SIG-M5 (cell line): ENCODE measurements at regions not wholly inside any gene's neighbourhood (a gene's known extent, or its start where the extent isn't known, plus 50 kb on each side); places are given as distances from the start of the nearest gene placed in this dataset.

Experiments
- DNase-seq: peaks from one replicate; lab custom pipeline; 2025; lab: John Stamatoyannopoulos, UW

DNA sequence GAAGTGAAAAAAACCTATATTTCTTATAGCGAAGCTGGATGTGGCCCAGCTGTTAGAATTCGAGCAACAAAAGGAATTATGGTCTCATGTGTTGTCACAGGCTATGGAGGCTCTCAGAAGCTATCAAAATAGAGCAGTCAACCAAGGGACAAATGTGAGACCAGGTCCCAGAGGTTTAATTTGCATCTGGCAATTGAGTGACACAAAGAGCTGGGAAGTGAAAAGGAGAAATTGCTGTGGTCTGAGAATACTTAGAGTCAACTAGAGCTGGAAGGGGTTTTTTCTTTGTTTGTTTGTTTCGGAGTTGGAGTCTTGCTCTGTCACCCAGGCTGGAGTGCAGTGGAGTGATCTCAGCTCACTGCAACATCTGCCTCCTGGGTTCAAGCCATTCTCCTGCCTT, 61.3 kb upstream of the SMAD3 start:
- no peak for DNase-seq

DNA sequence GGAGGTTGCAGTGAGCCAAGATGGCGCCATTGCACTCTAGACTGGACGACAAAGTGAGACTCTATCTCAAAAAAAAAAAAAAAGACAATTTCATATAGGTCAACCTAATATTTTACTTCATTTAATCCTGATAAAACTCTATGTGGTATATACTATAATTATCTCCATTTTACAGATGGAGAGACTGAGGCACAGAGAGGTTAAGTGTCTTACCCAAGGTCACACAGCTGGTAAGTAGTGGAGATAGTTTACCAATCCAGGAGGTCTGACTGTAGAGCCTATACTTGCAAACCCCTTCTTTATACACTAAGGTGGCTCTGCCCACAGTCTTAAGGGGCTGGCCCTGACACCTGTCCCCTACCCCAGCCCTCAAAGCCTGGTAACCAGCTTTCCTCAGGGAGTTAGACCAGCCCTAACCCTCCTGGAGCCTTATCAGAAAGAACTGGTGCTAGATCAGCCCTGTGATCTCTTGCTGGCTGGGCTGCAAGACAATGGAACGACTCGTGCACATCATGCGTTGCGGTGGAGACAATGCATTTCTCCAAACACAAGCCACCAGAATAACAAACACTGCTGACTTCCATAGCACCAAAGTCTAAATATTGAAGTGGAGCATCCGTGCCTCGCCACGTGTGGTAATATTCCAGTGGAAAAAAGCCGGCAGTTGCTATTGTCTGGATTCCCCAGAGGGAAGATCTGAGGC, 60.0 kb upstream of the SMAD3 start:
- DNase-seq, result no peak

DNA sequence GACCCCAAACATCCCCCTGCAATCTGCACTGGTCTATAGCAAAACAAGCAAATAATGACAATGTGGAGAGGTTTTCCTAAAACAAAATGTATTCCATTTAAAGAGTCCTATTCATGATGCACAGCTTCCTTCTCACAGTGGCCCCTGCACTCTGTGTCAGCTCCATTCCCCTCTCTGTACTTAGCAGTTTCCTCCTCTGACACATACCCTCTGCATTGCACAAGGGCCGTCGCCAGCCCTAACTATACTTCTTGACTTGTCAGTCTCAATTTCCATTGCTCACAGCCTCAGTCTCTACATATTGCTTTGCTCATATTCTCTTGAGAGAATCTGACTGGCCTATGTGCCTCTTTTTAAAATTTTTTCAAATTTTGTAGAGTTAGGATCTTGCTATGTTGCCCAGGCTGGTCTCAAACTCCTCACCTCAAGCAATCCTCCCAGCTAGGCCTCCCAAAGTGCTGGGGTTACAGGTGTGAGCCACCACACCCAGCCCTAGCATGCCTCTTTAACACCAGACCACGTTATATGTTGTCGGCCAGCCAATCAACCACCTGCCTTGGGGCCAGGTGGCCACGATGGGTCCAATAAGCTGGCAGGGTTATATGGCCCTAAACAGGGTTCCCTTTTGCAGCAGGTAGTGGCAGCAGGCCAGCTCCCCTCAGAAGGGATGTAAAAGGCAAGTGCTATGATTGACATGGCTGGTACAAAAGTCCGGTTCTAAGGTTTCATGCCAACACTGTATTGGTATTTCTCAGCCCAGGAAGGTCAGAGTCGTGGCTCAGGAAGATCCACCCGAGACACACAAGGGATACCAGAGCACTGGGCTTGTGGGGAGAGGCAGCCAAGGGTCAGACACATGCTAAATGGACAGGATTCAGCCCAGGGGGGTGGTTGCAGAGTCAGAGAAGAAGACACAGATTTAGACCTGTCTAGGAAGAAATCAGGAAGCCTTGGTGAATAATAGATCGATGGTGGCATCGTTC, 59.0 kb upstream of the SMAD3 start:
- DNase-seq, result no peak

DNA sequence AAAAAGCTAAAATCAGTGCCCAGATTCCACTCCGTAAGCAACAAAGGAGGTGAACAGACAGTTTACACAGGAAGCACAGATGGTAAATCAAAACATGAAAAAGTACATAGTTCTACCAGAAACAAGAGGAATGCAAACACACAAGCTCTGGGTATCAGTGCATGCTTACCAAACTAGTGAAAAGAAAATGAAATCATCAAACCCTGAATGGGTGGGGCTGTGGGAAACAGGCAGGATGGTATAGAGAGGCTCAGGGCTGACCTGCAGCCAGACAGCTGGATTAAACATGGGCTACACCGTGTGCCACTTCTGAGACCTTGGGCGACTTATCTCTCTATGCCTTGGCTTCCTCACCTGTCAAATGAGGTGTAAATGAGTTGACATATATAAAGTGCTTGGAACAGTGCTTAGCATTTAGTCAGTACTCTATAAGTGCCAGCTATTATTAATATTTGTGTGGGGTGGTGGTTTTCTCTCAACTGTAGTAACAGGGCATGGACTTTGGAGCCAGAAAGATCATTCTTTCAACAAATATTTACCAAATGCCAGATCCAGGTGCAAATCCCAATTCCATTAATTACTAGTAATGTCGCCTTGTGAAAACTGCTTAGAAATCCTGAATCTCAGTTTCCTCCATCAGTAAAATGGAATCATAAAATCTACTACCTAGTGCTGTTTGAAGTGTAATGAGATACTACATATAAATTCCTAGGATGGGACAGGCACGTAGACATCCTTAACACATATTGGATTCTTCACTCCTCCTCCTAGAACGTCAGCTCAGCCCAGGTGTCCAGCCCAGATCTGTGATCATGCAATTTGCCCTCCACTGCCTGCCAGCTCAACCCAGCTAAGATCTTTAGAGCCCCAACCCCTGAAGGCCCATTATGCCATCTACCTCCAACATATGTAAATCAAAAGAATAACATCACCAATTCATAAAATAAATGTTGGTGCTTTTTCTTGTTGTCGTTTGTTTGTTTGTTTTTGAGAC, 55.5 kb upstream of the SMAD3 start:
- DNase-seq, result no peak

DNA sequence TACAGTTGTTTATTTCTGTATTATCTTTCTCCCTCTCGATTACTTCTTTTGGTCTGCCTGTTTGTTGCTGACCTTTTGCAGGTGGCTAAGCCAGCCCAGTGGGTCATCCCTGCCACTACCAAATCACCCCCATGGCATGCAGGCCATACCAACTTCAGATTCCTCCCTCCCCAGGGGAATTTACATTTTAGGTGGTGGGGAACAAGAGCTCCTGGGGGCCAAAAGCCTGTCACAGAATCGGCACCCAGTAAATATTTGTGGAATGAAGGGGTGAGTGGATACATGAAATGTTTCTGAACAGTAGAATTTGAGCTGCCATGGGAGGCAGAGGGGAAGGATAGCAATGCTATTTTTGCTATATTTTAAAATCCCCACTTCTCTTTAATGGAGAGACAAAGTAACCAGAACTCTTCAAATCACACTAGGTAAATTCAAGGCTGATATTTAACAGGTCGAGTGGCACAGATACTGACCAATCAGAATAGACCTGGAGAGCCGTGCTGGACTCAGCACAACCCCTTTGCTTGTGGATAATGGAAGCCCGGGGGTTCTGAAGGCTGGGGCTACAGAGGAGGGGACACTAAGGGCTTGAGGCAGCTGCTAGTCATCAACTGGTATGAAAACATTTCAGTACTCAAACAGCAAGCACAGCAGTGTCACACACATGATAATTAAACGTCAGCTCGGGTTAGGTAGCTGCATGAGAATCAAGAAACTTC, 54.3 kb upstream of the SMAD3 start:
- DNase-seq, result no peak

DNA sequence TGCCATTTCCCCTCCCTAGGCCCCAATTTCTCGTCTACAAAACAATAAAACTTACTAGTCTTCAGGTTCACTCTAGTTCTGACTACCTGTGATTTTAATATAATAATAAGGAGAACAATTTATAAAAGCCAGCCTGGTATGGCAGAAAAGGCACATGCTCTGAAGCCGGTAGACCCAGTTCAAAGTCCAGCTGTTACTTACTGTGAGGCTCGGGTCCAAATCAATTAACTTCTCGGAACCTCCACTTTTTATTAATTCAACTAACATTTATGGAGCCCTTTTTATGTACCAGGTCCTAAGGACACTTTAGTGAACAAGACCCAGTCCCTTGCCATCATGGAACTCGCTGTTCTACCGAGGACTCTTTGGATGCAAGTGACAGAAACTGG, 53.8 kb upstream of the SMAD3 start:
- no peak for DNase-seq

DNA sequence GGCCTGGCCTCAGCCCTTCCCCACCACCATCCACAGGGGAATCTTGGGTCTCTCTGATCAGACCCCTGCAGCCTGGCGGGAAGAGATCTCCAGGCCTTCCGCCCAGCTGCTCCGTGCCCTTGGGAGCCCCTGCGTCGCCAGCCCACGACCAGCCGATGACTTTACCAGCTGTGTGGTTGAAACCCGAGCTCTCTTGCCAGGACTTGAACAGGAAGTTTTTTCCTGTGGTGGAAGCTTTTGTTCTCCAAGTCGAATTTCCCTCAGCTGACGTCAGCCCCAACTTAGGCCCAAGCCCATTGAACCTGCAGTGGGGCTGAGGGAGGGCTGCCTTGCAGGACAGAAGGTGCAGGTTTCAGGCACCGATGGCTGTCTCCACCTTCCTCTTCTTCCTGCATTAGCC, 51.7 kb upstream of the SMAD3 start:
- DNase-seq, result no peak
